ENCODE measurements at regions not wholly inside any gene's neighbourhood (a gene's known extent, or its start where the extent isn't known, plus 50 kb on each side); places are given as distances from the start of the nearest gene placed in this dataset.

GRCh38 chr12:75613981-75614380, 102.6 kb upstream of the KRR1 start:
- no peak for DNase-seq (ENCODE audit: low read depth, low spot score)
- no CpG with 5 or more reads among the region's 4 CpGs for WGBS (ENCODE audit: insufficient coverage, insufficient read length)
- Histone ChIP-seq H3K9me3 (ENCODE audit: control insufficient read depth, insufficient read depth, low read length) (no peaks in the 10 kb centered on the region), H3K4me3 (ENCODE audit: low read length) (no peak overlapping the region), H3K36me3 (ENCODE audit: control insufficient read depth, insufficient read depth, low read length) (no peaks in the 10 kb centered on the region), H3K4me1 (ENCODE audit: control insufficient read depth, insufficient read depth, low read length) (no peaks in the 10 kb centered on the region), H3K27ac (ENCODE audit: low read length) (no peak overlapping the region), H3K27me3 (ENCODE audit: control insufficient read depth, insufficient read depth, low read length) (no peaks in the 10 kb centered on the region)

- no peaks in the 10 kb centered on the region for H3K4me1 ChIP-seq (ENCODE audit: control insufficient read depth, insufficient read depth, low read length)
- H3K4me3 ChIP-seq (ENCODE audit: low read length) = no peak overlapping the region
- WGBS (ENCODE audit: insufficient coverage, insufficient read length) = no CpG with 5 or more reads among the region's 4 CpGs
- H3K36me3 ChIP-seq (ENCODE audit: control insufficient read depth, insufficient read depth, low read length) = no peaks in the 10 kb centered on the region
- no peak overlapping the region for H3K27ac ChIP-seq (ENCODE audit: low read length)
- H3K27me3 ChIP-seq (ENCODE audit: control insufficient read depth, insufficient read depth, low read length) = no peaks in the 10 kb centered on the region
- no peak for DNase-seq (ENCODE audit: low read depth, low spot score)
- H3K9me3 ChIP-seq (ENCODE audit: control insufficient read depth, insufficient read depth, low read length) = no peaks in the 10 kb centered on the region
Observed at GRCh38 chr12:75611041-75611440, 99.6 kb upstream of the KRR1 start.

DNA sequence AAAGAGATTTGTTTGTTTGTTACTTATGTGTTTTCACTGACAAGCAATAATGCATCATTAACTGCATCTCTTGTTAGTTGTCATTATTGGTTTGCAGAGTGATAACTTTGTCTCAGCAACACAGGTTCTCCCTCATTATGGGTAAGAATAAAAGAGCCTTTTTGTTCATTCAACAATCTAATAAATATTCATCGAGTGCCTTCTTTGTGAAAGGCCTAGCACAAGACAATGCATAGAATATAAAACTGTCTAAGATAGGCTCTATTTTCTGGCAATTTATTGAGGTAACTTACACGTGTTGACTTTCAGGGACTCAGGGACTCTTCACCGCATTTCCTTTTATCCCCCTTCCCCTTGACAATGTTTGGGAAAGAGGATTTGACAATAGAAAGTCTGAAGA, 95.5 kb upstream of the KRR1 start:
- no peaks in the 10 kb centered on the region for H3K9me3 ChIP-seq (ENCODE audit: control insufficient read depth, insufficient read depth, low read length)
- H3K4me3 ChIP-seq (ENCODE audit: low read length) = no peak overlapping the region
- no CpG with 5 or more reads among the region's 3 CpGs for WGBS (ENCODE audit: insufficient coverage, insufficient read length)
- no peaks in the 10 kb centered on the region for H3K4me1 ChIP-seq (ENCODE audit: control insufficient read depth, insufficient read depth, low read length)
- no peaks in the 10 kb centered on the region for H3K36me3 ChIP-seq (ENCODE audit: control insufficient read depth, insufficient read depth, low read length)
- no peaks in the 10 kb centered on the region for H3K27me3 ChIP-seq (ENCODE audit: control insufficient read depth, insufficient read depth, low read length)
- no peak for DNase-seq (ENCODE audit: low read depth, low spot score)
- no peak overlapping the region for H3K27ac ChIP-seq (ENCODE audit: low read length)

GRCh38 chr12:75606151-75606550, 94.7 kb upstream of the KRR1 start:
- H3K36me3 ChIP-seq (ENCODE audit: control insufficient read depth, insufficient read depth, low read length) = no peaks in the 10 kb centered on the region
- no peak for DNase-seq (ENCODE audit: low read depth, low spot score)
- H3K9me3 ChIP-seq (ENCODE audit: control insufficient read depth, insufficient read depth, low read length) = no peaks in the 10 kb centered on the region
- H3K27me3 ChIP-seq (ENCODE audit: control insufficient read depth, insufficient read depth, low read length) = no peaks in the 10 kb centered on the region
- H3K27ac ChIP-seq (ENCODE audit: low read length) = no peak overlapping the region
- no CpG with 5 or more reads among the region's 2 CpGs for WGBS (ENCODE audit: insufficient coverage, insufficient read length)
- H3K4me3 ChIP-seq (ENCODE audit: low read length) = no peak overlapping the region
- no peaks in the 10 kb centered on the region for H3K4me1 ChIP-seq (ENCODE audit: control insufficient read depth, insufficient read depth, low read length)

GRCh38 chr12:75603475-75603874, 92.1 kb upstream of the KRR1 start:
- no peaks in the 10 kb centered on the region for H3K9me3 ChIP-seq (ENCODE audit: control insufficient read depth, insufficient read depth, low read length)
- WGBS (ENCODE audit: insufficient coverage, insufficient read length) = no CpG with 5 or more reads among the region's 3 CpGs
- DNase-seq (ENCODE audit: low read depth, low spot score) = no peak
- no peak overlapping the region for H3K4me3 ChIP-seq (ENCODE audit: low read length)
- no peaks in the 10 kb centered on the region for H3K36me3 ChIP-seq (ENCODE audit: control insufficient read depth, insufficient read depth, low read length)
- H3K27me3 ChIP-seq (ENCODE audit: control insufficient read depth, insufficient read depth, low read length) = no peaks in the 10 kb centered on the region
- no peak overlapping the region for H3K27ac ChIP-seq (ENCODE audit: low read length)
- H3K4me1 ChIP-seq (ENCODE audit: control insufficient read depth, insufficient read depth, low read length) = no peaks in the 10 kb centered on the region

DNA sequence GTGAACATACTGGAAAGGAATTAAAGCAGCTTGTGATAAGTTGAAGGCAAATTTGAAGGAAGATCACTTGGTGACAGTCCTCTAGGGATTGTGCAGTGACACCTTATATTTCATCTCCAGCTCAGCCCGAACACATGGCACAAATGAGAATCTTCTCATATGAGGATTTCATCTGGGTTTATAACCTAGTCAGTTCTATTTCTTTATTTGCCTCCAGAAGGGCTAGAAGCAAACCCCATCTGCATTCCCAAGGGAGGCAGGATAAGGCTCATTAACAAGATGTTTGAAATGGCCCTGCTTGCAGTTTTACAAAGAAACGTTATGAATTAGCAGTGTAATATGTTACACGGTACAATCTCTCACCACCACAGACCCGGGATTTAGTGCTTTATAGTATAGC, 90.7 kb upstream of the KRR1 start:
- H3K9me3 ChIP-seq (ENCODE audit: control insufficient read depth, insufficient read depth, low read length) = no peaks in the 10 kb centered on the region
- no peaks in the 10 kb centered on the region for H3K27me3 ChIP-seq (ENCODE audit: control insufficient read depth, insufficient read depth, low read length)
- H3K4me3 ChIP-seq (ENCODE audit: low read length) = no peak overlapping the region
- H3K36me3 ChIP-seq (ENCODE audit: control insufficient read depth, insufficient read depth, low read length) = no peaks in the 10 kb centered on the region
- no CpG with 5 or more reads among the region's 4 CpGs for WGBS (ENCODE audit: insufficient coverage, insufficient read length)
- DNase-seq (ENCODE audit: low read depth, low spot score) = no peak
- no peak overlapping the region for H3K27ac ChIP-seq (ENCODE audit: low read length)
- H3K4me1 ChIP-seq (ENCODE audit: control insufficient read depth, insufficient read depth, low read length) = no peaks in the 10 kb centered on the region

GRCh38 chr12:75600146-75600545, 88.7 kb upstream of the KRR1 start:
- no peaks in the 10 kb centered on the region for H3K27me3 ChIP-seq (ENCODE audit: control insufficient read depth, insufficient read depth, low read length)
- H3K27ac ChIP-seq (ENCODE audit: low read length) = no peak overlapping the region
- no CpG with 5 or more reads among the region's 3 CpGs for WGBS (ENCODE audit: insufficient coverage, insufficient read length)
- H3K4me1 ChIP-seq (ENCODE audit: control insufficient read depth, insufficient read depth, low read length) = no peaks in the 10 kb centered on the region
- H3K36me3 ChIP-seq (ENCODE audit: control insufficient read depth, insufficient read depth, low read length) = no peaks in the 10 kb centered on the region
- no peaks in the 10 kb centered on the region for H3K9me3 ChIP-seq (ENCODE audit: control insufficient read depth, insufficient read depth, low read length)
- H3K4me3 ChIP-seq (ENCODE audit: low read length) = no peak overlapping the region
- DNase-seq (ENCODE audit: low read depth, low spot score) = no peak

DNA sequence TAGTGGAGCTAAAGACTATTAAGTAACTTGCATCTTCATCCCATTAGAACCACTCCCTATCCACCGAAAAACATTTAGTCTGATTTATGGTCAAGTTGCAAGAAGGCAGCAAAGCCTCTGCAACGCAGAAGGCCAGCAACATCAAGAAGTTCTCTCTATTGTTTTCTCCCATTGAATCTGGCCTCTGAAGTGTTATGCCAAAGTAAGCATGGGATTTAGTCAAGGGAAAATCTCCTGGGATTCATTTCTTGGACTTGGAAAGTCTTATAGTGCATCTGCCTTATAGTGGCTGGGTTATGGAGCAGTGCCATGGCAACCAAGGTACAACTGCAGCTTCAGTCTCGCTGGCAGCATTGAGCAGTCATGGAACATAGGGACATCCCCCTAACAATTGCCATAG, 87.7 kb upstream of the KRR1 start:
- H3K36me3 ChIP-seq (ENCODE audit: control insufficient read depth, insufficient read depth, low read length) = no peaks in the 10 kb centered on the region
- no CpG with 5 or more reads among the region's 3 CpGs for WGBS (ENCODE audit: insufficient coverage, insufficient read length)
- H3K27ac ChIP-seq (ENCODE audit: low read length) = no peak overlapping the region
- H3K4me3 ChIP-seq (ENCODE audit: low read length) = no peak overlapping the region
- no peaks in the 10 kb centered on the region for H3K4me1 ChIP-seq (ENCODE audit: control insufficient read depth, insufficient read depth, low read length)
- no peaks in the 10 kb centered on the region for H3K9me3 ChIP-seq (ENCODE audit: control insufficient read depth, insufficient read depth, low read length)
- no peaks in the 10 kb centered on the region for H3K27me3 ChIP-seq (ENCODE audit: control insufficient read depth, insufficient read depth, low read length)
- no peak for DNase-seq (ENCODE audit: low read depth, low spot score)

DNA sequence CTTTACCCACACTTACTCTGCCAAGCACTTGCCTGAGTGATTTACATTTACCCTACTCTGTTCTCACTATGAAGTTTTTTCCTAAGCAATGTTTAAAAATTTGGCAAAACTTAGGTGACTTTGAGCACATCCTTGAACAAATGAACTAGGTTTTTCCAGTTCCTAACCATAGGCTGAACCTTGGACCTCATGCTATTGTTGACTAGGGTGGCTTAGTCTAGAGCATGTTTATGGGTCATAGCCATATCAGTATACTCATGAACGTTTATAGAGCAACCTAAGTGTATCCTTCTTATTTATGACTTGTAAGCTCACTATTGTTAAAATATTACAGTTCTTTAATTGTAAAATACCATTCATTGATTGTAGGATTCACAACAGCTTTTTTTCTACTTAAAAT, 85.0 kb upstream of the KRR1 start:
- Histone ChIP-seq H3K9me3 (ENCODE audit: control insufficient read depth, insufficient read depth, low read length) (no peaks in the 10 kb centered on the region), H3K27ac (ENCODE audit: low read length) (no peak overlapping the region), H3K4me3 (ENCODE audit: low read length) (no peak overlapping the region), H3K36me3 (ENCODE audit: control insufficient read depth, insufficient read depth, low read length) (no peaks in the 10 kb centered on the region), H3K4me1 (ENCODE audit: control insufficient read depth, insufficient read depth, low read length) (no peaks in the 10 kb centered on the region), H3K27me3 (ENCODE audit: control insufficient read depth, insufficient read depth, low read length) (no peaks in the 10 kb centered on the region)
- no peak for DNase-seq (ENCODE audit: low read depth, low spot score)
- WGBS (ENCODE audit: insufficient coverage, insufficient read length) = no CpG with 5 or more reads among the region's 1 CpG

GRCh38 chr12:75592638-75593335, 81.4 kb upstream of the KRR1 start:
- Histone ChIP-seq H3K9me3 (ENCODE audit: control insufficient read depth, insufficient read depth, low read length) (no peaks in the 10 kb centered on the region), H3K4me3 (ENCODE audit: low read length) (no peak overlapping the region), H3K36me3 (ENCODE audit: control insufficient read depth, insufficient read depth, low read length) (no peaks in the 10 kb centered on the region), H3K27ac (ENCODE audit: low read length) (no peak overlapping the region), H3K4me1 (ENCODE audit: control insufficient read depth, insufficient read depth, low read length) (no peaks in the 10 kb centered on the region), H3K27me3 (ENCODE audit: control insufficient read depth, insufficient read depth, low read length) (no peaks in the 10 kb centered on the region)
- no peak for DNase-seq (ENCODE audit: low read depth, low spot score)
- WGBS (ENCODE audit: insufficient coverage, insufficient read length) = no CpG with 5 or more reads among the region's 3 CpGs

DNA sequence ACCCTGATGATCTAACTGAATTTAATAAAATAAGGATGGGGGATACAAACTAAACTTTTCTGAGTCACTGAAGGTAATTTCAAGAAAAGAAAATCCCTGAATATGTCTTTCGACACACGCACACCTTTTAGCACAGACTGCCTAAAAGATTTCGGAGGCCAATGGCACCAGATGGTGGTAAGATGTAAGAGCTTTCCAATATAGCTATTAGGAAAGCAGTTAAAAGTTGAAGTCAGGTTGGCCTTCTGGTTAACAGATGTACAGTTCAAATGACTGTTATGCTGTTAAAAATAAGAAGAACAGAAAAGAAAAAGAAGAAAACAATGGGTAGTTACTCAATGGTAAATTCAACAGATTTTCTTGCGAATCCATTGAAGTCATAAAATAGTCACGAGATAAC, 80.7 kb upstream of the KRR1 start:
- Histone ChIP-seq H3K4me1 (ENCODE audit: control insufficient read depth, insufficient read depth, low read length) (no peaks in the 10 kb centered on the region), H3K36me3 (ENCODE audit: control insufficient read depth, insufficient read depth, low read length) (no peaks in the 10 kb centered on the region), H3K27ac (ENCODE audit: low read length) (no peak overlapping the region), H3K27me3 (ENCODE audit: control insufficient read depth, insufficient read depth, low read length) (no peaks in the 10 kb centered on the region), H3K4me3 (ENCODE audit: low read length) (no peak overlapping the region), H3K9me3 (ENCODE audit: control insufficient read depth, insufficient read depth, low read length) (no peaks in the 10 kb centered on the region)
- DNase-seq (ENCODE audit: low read depth, low spot score) = no peak
- WGBS (ENCODE audit: insufficient coverage, insufficient read length) = no CpG with 5 or more reads among the region's 5 CpGs
